ENCODE measurements at regions not wholly inside any gene's neighbourhood (a gene's known extent, or its start where the extent isn't known, plus 50 kb on each side); places are given as distances from the start of the nearest gene placed in this dataset.
"Not testable (repeated sequence)": the region's sequence is repeated elsewhere in the genome, so short reads cannot be mapped to it uniquely, and the experiment has no call there.

GRCh38 chr12:13435235-13435933, 238.9 kb downstream of the EMP1 start:
- DNase-seq = no peak

- no peak for DNase-seq
Measured at GRCh38 chr12:13433768-13434167, 237.2 kb downstream of the EMP1 start.

- DNase-seq = no peak
Measured at GRCh38 chr12:13431041-13431440, 234.5 kb downstream of the EMP1 start.

- DNase-seq = no peak
Measured at GRCh38 chr12:13428538-13429265, 232.2 kb downstream of the EMP1 start.

- no peak for DNase-seq
Measured at GRCh38 chr12:13425766-13426165, 229.2 kb downstream of the EMP1 start.

GRCh38 chr12:13422291-13422690, 225.8 kb downstream of the EMP1 start:
- DNase-seq = no peak

- no peak for DNase-seq
Measured at GRCh38 chr12:13417516-13417915, 221.0 kb downstream of the EMP1 start.

GRCh38 chr12:13411287-13411686, 214.8 kb downstream of the EMP1 start:
- no peak for DNase-seq

- DNase-seq = no peak
Measured at GRCh38 chr12:13405961-13406703, 209.6 kb downstream of the EMP1 start.

GRCh38 chr12:13404631-13405473, 208.3 kb downstream of the EMP1 start:
- DNase-seq = no peak

GRCh38 chr12:13404111-13404628, 207.6 kb downstream of the EMP1 start:
- no peak for DNase-seq

GRCh38 chr12:13391375-13391774, 194.8 kb downstream of the EMP1 start:
- not testable (repeated sequence) for DNase-seq

- no peak for DNase-seq
Measured at GRCh38 chr12:13390918-13391317, 194.4 kb downstream of the EMP1 start.

GRCh38 chr12:13390381-13390861, 193.9 kb downstream of the EMP1 start:
- DNase-seq = no peak

GRCh38 chr12:13387101-13387500, 190.6 kb downstream of the EMP1 start:
- no peak for DNase-seq

GRCh38 chr12:13386323-13387039, 190.0 kb downstream of the EMP1 start:
- no peak for DNase-seq

GRCh38 chr12:13383379-13383778, 186.9 kb downstream of the EMP1 start:
- no peak for DNase-seq

GRCh38 chr12:13380297-13380696, 183.8 kb downstream of the EMP1 start:
- no peak for DNase-seq

GRCh38 chr12:13379531-13380188, 183.1 kb downstream of the EMP1 start:
- DNase-seq = no peak

GRCh38 chr12:13377698-13378097, 181.2 kb downstream of the EMP1 start:
- DNase-seq = no peak

All from hematopoietic multipotent progenitor cell treated with erythropoietin and hydrocortisone succinate and interleukin-3 and kit ligand, for 6 days (in vitro differentiated cells).